ENCODE measurements at regions not wholly inside any gene's neighbourhood (a gene's known extent, or its start where the extent isn't known, plus 50 kb on each side); places are given as distances from the start of the nearest gene placed in this dataset.

DNA sequence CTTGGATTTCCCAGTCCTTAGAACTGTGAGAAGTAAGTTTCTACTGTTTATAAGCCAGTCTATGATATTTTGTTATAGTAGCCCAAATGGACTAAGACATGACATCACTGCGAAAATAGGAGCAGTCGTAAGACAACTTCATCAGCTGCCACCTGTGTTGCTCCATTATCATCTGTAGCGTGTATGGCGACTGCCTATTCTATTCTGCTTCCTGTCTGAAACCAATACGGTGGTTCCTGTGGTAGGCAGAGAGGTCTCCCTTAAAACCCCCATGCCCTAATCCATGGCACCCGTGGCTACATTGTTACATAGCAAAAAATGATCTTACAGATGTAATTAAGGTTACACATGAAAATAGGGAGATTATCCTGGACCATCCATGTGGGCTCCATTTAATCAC lies 105.4 kb upstream of the FAT1 start:
- TF ChIP-seq YY1 (IDR thresholded peaks at IDR 0.05; ENCODE audit: insufficient read depth, insufficient read length): no peak
- TF ChIP-seq SUZ12 (IDR thresholded peaks at IDR 0.05; ENCODE audit: extremely low read depth, insufficient read depth, insufficient read length): no peak

Data from NT2/D1 (cell line).